HG03196 (cell line): ENCODE measurements at regions not wholly inside any gene's neighbourhood (a gene's known extent, or its start where the extent isn't known, plus 50 kb on each side); places are given as distances from the start of the nearest gene placed in this dataset.
"Not testable (repeated sequence)": the region's sequence is repeated elsewhere in the genome, so short reads cannot be mapped to it uniquely, and the experiment has no call there.

Experiments used
- ATAC-seq: cut with Tn5 transposase; IDR thresholded peaks from one replicate; pipeline ENCODE4 v1.9.1; 2021; ENCODE audit not compliant: unreplicated experiment

GRCh38 chr9:41019858-41020562, 108.5 kb downstream of the FOXD4L6 start:
- ATAC-seq = not testable (repeated sequence)

- ATAC-seq = not testable (repeated sequence)
These were observed 109.5 kb downstream of the FOXD4L6 start for GRCh38 chr9:41018948-41019347.

GRCh38 chr9:41016699-41017098, 111.8 kb downstream of the FOXD4L6 start:
- not testable (repeated sequence) for ATAC-seq

- not testable (repeated sequence) for ATAC-seq
These were observed 128.4 kb downstream of the FOXD4L6 start for GRCh38 chr9:40999952-41000700.

GRCh38 chr9:40995490-40995889, 133.0 kb downstream of the FOXD4L6 start:
- not testable (repeated sequence) for ATAC-seq

- not testable (repeated sequence) for ATAC-seq
These were observed 134.6 kb downstream of the FOXD4L6 start for GRCh38 chr9:40993842-40994241.

- not testable (repeated sequence) for ATAC-seq
These were observed 135.1 kb downstream of the FOXD4L6 start for GRCh38 chr9:40993375-40993774.

- peak; percentile 47 for ATAC-seq
These were observed 136.0 kb downstream of the FOXD4L6 start for GRCh38 chr9:40992472-40992821.

- peak; percentile 100 for ATAC-seq
These were observed 136.6 kb downstream of the FOXD4L6 start for GRCh38 chr9:40991741-40992471.

GRCh38 chr9:40991100-40991740, 137.3 kb downstream of the FOXD4L6 start:
- not testable (repeated sequence) for ATAC-seq

- ATAC-seq = not testable (repeated sequence)
These were observed 142.1 kb downstream of the FOXD4L6 start for GRCh38 chr9:40986332-40986731.

- ATAC-seq = not testable (repeated sequence)
These were observed 153.1 kb downstream of the FOXD4L6 start for GRCh38 chr9:40975351-40975750.

GRCh38 chr9:40974912-40975311, 153.6 kb downstream of the FOXD4L6 start:
- ATAC-seq = not testable (repeated sequence)

GRCh38 chr9:40971773-40972172, 156.7 kb downstream of the FOXD4L6 start:
- ATAC-seq = not testable (repeated sequence)

- not testable (repeated sequence) for ATAC-seq
These were observed 158.1 kb downstream of the FOXD4L6 start for GRCh38 chr9:40970340-40970739.

- not testable (repeated sequence) for ATAC-seq
These were observed 166.0 kb downstream of the FOXD4L6 start for GRCh38 chr9:40962461-40962860.

GRCh38 chr9:40951876-40952494, 176.5 kb downstream of the FOXD4L6 start:
- ATAC-seq = not testable (repeated sequence)

- not testable (repeated sequence) for ATAC-seq
These were observed 182.3 kb downstream of the FOXD4L6 start for GRCh38 chr9:40946228-40946627.

- not testable (repeated sequence) for ATAC-seq
These were observed 185.8 kb downstream of the FOXD4L6 start for GRCh38 chr9:40942730-40943129.

- ATAC-seq = not testable (repeated sequence)
These were observed 188.6 kb downstream of the FOXD4L6 start for GRCh38 chr9:40939888-40940209.
